Fibroblast of skin of abdomen (primary cell): ENCODE measurements at regions not wholly inside any gene's neighbourhood (a gene's known extent, or its start where the extent isn't known, plus 50 kb on each side); places are given as distances from the start of the nearest gene placed in this dataset.

ENCODE experiments used
- DNase-seq: peaks from one replicate; pipeline ENCODE4 v3.0.0-alpha.2; 2013

- DNase-seq, result no peak
These were observed 717.7 kb downstream of the GBE1 start for GRCh38 chr3:81043660-81044199.

GRCh38 chr3:81043009-81043408 lies 718.4 kb downstream of the GBE1 start:
- DNase-seq, result no peak

GRCh38 chr3:81041331-81041730 lies 720.1 kb downstream of the GBE1 start:
- no peak for DNase-seq

- no peak for DNase-seq
These were observed 721.3 kb downstream of the GBE1 start for GRCh38 chr3:81040107-81040506.

- no peak for DNase-seq
These were observed 727.8 kb downstream of the GBE1 start for GRCh38 chr3:81033684-81034083.

GRCh38 chr3:81033185-81033584 lies 728.3 kb downstream of the GBE1 start:
- DNase-seq, result no peak

- no peak for DNase-seq
These were observed 731.6 kb downstream of the GBE1 start for GRCh38 chr3:81029861-81030260.

GRCh38 chr3:81027344-81027743 lies 734.1 kb downstream of the GBE1 start:
- DNase-seq, result no peak

GRCh38 chr3:81024560-81024959 lies 736.9 kb downstream of the GBE1 start:
- no peak for DNase-seq

GRCh38 chr3:81022339-81022738 lies 739.1 kb downstream of the GBE1 start:
- DNase-seq, result no peak

GRCh38 chr3:81013360-81013759 lies 748.1 kb downstream of the GBE1 start:
- DNase-seq, result no peak

GRCh38 chr3:81005992-81006391 lies 755.5 kb downstream of the GBE1 start:
- DNase-seq, result no peak

GRCh38 chr3:81003817-81004216 lies 757.6 kb downstream of the GBE1 start:
- DNase-seq, result no peak

GRCh38 chr3:81003008-81003645 lies 758.3 kb downstream of the GBE1 start:
- DNase-seq, result no peak

- no peak for DNase-seq
These were observed 762.0 kb downstream of the GBE1 start for GRCh38 chr3:80999481-80999880.

GRCh38 chr3:80998022-80998421 lies 763.4 kb downstream of the GBE1 start:
- DNase-seq, result no peak

- no peak for DNase-seq
These were observed 763.8 kb downstream of the GBE1 start for GRCh38 chr3:80997622-80998021.

GRCh38 chr3:80994767-80995166 lies 766.7 kb downstream of the GBE1 start:
- no peak for DNase-seq

GRCh38 chr3:80994085-80994665 lies 767.3 kb downstream of the GBE1 start:
- DNase-seq, result no peak

- DNase-seq, result no peak
These were observed 768.1 kb downstream of the GBE1 start for GRCh38 chr3:80993241-80993945.

- no peak for DNase-seq
These were observed 777.7 kb downstream of the GBE1 start for GRCh38 chr3:80983753-80984152.

GRCh38 chr3:80978216-80978969 lies 783.1 kb downstream of the GBE1 start:
- DNase-seq, result no peak

GRCh38 chr3:80970292-80970691 lies 791.2 kb downstream of the GBE1 start:
- DNase-seq, result no peak
